Astrocyte (in vitro differentiated cells and primary cell): ENCODE measurements at regions not wholly inside any gene's neighbourhood (a gene's known extent, or its start where the extent isn't known, plus 50 kb on each side); places are given as distances from the start of the nearest gene placed in this dataset.

ENCODE experiments used
- EZH2 ChIP-seq: IDR thresholded peaks from 2 replicates; pipeline ENCODE4 v1.6.1; 2012; ENCODE audit warnings: mild to moderate bottlenecking, low read length, inconsistent platforms; ENCODE audit not compliant: insufficient read depth
- TF ChIP-seq, protein P1 (sequence below): IDR thresholded peaks from 2 replicates; pipeline ENCODE4 v1.5.1; 2011; ENCODE audit warnings: low read depth, mild to moderate bottlenecking, inconsistent platforms, low read length, moderate library complexity; ENCODE audit not compliant: insufficient read depth

DNA sequence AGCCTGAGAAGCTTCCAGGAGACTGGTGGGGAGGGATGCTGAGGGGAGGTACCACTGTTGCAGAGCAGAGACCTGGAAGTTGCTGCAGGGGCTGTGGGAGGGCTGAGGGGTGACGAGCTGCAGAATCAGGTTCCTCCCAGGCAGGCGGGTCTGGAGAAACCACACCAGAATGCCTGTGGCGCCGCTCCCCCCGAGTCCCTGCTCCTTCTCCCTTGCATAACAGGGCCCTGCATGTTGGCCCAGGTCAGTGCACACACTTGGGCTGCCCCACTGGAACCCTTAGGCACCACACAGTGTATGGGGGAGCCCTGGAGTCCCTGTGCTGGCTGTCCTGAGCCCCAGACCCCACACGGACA lies 60.4 kb downstream of the ARL4C start:
- TF ChIP-seq, protein P1, sequence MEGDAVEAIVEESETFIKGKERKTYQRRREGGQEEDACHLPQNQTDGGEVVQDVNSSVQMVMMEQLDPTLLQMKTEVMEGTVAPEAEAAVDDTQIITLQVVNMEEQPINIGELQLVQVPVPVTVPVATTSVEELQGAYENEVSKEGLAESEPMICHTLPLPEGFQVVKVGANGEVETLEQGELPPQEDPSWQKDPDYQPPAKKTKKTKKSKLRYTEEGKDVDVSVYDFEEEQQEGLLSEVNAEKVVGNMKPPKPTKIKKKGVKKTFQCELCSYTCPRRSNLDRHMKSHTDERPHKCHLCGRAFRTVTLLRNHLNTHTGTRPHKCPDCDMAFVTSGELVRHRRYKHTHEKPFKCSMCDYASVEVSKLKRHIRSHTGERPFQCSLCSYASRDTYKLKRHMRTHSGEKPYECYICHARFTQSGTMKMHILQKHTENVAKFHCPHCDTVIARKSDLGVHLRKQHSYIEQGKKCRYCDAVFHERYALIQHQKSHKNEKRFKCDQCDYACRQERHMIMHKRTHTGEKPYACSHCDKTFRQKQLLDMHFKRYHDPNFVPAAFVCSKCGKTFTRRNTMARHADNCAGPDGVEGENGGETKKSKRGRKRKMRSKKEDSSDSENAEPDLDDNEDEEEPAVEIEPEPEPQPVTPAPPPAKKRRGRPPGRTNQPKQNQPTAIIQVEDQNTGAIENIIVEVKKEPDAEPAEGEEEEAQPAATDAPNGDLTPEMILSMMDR: no peak
- no peak for TF ChIP-seq EZH2
